Gastrocnemius medialis (tissue), 4 donors: ENCODE measurements at regions not wholly inside any gene's neighbourhood (a gene's known extent, or its start where the extent isn't known, plus 50 kb on each side); places are given as distances from the start of the nearest gene placed in this dataset.

ENCODE experiments used
- ATAC-seq, 2 donors: fragments of 150-250 bp; one replicate each; pipeline ENCODE4 v1.9.1; 2016
- DNase-seq, 2 donors: peaks; one replicate each; pipeline ENCODE4 v3.0.0-alpha.2; 2019
- H3K27ac ChIP-seq, 4 donors: fragments of 200-600 bp; sonication (generic); 1 replicate in 1 of 4; 2 replicates in 3 of 4; pipeline ENCODE4 v1.5.1; 2016 to 2018; ENCODE audit warnings: mild to moderate bottlenecking in 2 of 4, moderate library complexity in 1 of 4
- H3K27me3 ChIP-seq, 3 donors: fragments of 200-600 bp; sonication (generic) in 2 of 3; 1 replicate in 1 of 3; 2 replicates in 2 of 3; pipeline versions ENCODE4 v1.5.1 to v1.6.0; 2016 to 2019; ENCODE audit warnings: mild to moderate bottlenecking in 1 of 3, moderate library complexity in 1 of 3
- H3K36me3 ChIP-seq, 2 donors: fragments of 200-600 bp; sonication (generic) in 1 of 2; one replicate each; pipeline ENCODE4 v1.5.1; 2017 to 2018
- H3K4me1 ChIP-seq, 2 donors: fragments of 200-600 bp; sonication (generic) in 1 of 2; one replicate each; pipeline ENCODE4 v1.5.1; 2016 to 2017; ENCODE audit warnings: mild to moderate bottlenecking in 2 of 2
- H3K4me3 ChIP-seq, 4 donors: fragments of 200-600 bp; sonication (generic) in 3 of 4; 1 replicate in 1 of 4; 2 replicates in 3 of 4; pipeline ENCODE4 v1.5.1; 2016 to 2019; ENCODE audit warnings: mild to moderate bottlenecking in 2 of 4
- H3K9me3 ChIP-seq, 3 donors: fragments of 200-600 bp; sonication (generic) in 2 of 3; 1 replicate in 1 of 3; 2 replicates in 2 of 3; pipeline ENCODE4 v1.5.1; 2016 to 2019
- POLR2A ChIP-seq, 2 donors: fragments of 450-650 bp; IDR thresholded peaks; one replicate each; pipeline ENCODE4 v1.6.1; 2017; ENCODE audit warnings: antibody characterized with exemption in 2 of 2, mild to moderate bottlenecking in 2 of 2, moderate library complexity in 2 of 2
- in situ Hi-C, 4 donors: fragments of 200-750 bp; cut with MboI; loops; one replicate each; pipeline versions ENCODE4 v1.15.0 to v1.8.0; 2017; ENCODE audit warnings: low sequenced_read_pairs in 4 of 4
- intact Hi-C: fragments of 100-400 bp; cut with DNase I; formaldehyde crosslinking; loops from one replicate; pipeline ENCODE4 v1.15.1; 2023; ENCODE audit warnings: low total_unique reads
- TF ChIP-seq, protein P1 (sequence below), 5 experiments: fragments of 450-650 bp in 3 of 5; fragments of 200-600 bp in 2 of 5; sonication (generic) in 2 of 5; IDR thresholded peaks in 4 of 5; conservative IDR thresholded peaks in 1 of 5; 1 replicate in 4 of 5; 2 replicates in 1 of 5; pipeline ENCODE4 v1.5.1; 2016 to 2019; ENCODE audit warnings: antibody characterized with exemption in 5 of 5, mild to moderate bottlenecking in 3 of 5, moderate library complexity in 3 of 5

DNA sequence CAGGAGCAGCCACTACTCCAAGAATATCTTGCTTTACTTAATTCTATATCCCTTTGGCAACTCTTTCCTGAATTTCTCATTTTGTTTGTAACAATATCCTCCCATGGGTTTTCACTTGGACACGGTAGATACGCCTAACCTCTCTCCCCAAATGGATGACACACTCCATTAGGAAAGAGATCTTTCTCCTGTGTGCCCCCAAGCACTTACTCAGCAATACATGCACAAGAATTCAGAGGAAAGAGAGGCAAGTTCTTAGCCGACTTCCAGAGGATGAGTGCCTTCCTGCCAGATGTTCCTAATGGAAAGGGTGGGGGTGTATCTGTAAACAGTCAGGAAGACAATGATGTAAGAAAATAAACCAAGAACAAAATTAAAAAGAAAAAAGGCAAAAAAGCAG, 844.5 kb downstream of the NLGN4Y start:
- TF ChIP-seq, protein P1, sequence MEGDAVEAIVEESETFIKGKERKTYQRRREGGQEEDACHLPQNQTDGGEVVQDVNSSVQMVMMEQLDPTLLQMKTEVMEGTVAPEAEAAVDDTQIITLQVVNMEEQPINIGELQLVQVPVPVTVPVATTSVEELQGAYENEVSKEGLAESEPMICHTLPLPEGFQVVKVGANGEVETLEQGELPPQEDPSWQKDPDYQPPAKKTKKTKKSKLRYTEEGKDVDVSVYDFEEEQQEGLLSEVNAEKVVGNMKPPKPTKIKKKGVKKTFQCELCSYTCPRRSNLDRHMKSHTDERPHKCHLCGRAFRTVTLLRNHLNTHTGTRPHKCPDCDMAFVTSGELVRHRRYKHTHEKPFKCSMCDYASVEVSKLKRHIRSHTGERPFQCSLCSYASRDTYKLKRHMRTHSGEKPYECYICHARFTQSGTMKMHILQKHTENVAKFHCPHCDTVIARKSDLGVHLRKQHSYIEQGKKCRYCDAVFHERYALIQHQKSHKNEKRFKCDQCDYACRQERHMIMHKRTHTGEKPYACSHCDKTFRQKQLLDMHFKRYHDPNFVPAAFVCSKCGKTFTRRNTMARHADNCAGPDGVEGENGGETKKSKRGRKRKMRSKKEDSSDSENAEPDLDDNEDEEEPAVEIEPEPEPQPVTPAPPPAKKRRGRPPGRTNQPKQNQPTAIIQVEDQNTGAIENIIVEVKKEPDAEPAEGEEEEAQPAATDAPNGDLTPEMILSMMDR (IDR thresholded peaks at IDR 0.05 in 4 of 5, conservative IDR thresholded peaks at IDR 0.05 in 1 of 5) = no peak
- no peak for TF ChIP-seq POLR2A (IDR thresholded peaks at IDR 0.05)
- Histone ChIP-seq H3K9me3 (no peaks in the 10 kb centered on the region), H3K27ac (no peak overlapping the region), H3K36me3 (no peaks in the 10 kb centered on the region), H3K4me3 (no peak overlapping the region), H3K4me1 (no peaks in the 10 kb centered on the region), H3K27me3 (no peaks in the 10 kb centered on the region)
- intact Hi-C loops = no loop called here
- in situ Hi-C loops = no loop called here
- no peak for ATAC-seq
- no peak for DNase-seq

DNA sequence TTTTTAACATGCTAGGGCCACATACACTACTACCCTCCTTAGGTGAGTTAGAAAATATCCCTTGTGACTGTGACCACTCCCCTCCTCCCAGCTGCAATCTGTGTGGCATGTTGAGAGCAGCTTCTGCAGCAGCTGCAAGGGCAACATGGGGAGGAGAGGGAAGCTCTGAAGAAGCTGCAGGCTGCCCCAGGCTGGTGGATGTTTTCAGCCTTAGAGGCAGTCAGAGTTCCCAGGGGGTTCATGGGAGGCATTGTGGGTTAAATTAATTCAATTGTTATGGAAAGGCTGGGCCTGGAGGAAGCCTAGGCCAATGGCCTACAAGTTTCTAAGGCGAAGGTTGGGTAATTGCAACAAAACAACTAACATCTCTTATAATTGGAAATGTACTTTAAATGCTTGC, 860.8 kb downstream of the NLGN4Y start:
- Histone ChIP-seq H3K27me3 (no peaks in the 10 kb centered on the region), H3K36me3 (no peaks in the 10 kb centered on the region), H3K4me1 (no peaks in the 10 kb centered on the region), H3K4me3 (no peak overlapping the region), H3K27ac (no peak overlapping the region), H3K9me3 (no peaks in the 10 kb centered on the region)
- in situ Hi-C loops = loop anchor here in 1 of 4 donors (25.0 kb wide), 1 partner anchor 98 kb away; no protein-coding TSS in a partner anchor
- no peak for TF ChIP-seq POLR2A (IDR thresholded peaks at IDR 0.05)
- TF ChIP-seq, protein P1 (IDR thresholded peaks at IDR 0.05 in 4 of 5, conservative IDR thresholded peaks at IDR 0.05 in 1 of 5) = no peak
- intact Hi-C loops = no loop called here
- DNase-seq = no peak
- ATAC-seq = no peak

- intact Hi-C loops = no loop called here
- no peak overlapping the region for H3K27ac ChIP-seq
- no peaks in the 10 kb centered on the region for H3K9me3 ChIP-seq
- H3K36me3 ChIP-seq = no peaks in the 10 kb centered on the region
- no peak overlapping the region for H3K4me3 ChIP-seq
- no peak for DNase-seq
- TF ChIP-seq POLR2A (IDR thresholded peaks at IDR 0.05) = no peak
- TF ChIP-seq, protein P1 (IDR thresholded peaks at IDR 0.05 in 4 of 5, conservative IDR thresholded peaks at IDR 0.05 in 1 of 5) = no peak
- ATAC-seq = no peak
- in situ Hi-C loops = loop anchor here in 1 of 4 donors (25.0 kb wide), 1 partner anchor 110 kb away; no protein-coding TSS in a partner anchor
- no peaks in the 10 kb centered on the region for H3K27me3 ChIP-seq
- H3K4me1 ChIP-seq = no peaks in the 10 kb centered on the region
These were observed 873.4 kb downstream of the NLGN4Y start for GRCh38 chrY:15397556-15398280.

DNA sequence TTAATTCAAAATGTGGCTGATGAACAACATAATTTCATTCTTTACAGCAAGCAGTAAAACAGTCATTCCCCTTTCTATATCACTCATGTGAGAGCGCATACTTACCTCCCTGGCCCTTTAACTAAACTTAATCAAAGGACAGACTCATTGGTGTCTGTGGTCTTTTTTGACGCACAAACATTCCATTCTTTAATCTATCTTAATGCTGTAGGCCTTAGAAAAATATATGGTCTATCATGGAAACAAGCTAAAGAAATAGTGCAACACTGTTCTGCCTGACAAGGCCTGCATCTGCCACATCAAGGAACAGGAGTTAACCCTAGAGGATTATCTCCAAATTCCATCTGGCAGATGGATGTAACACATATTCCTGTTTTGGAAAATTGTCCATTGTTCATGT, 878.1 kb downstream of the NLGN4Y start:
- Histone ChIP-seq H3K27ac (no peak overlapping the region), H3K4me3 (no peak overlapping the region), H3K27me3 (no peaks in the 10 kb centered on the region), H3K4me1 (no peaks in the 10 kb centered on the region), H3K9me3 (no peaks in the 10 kb centered on the region), H3K36me3 (no peaks in the 10 kb centered on the region)
- TF ChIP-seq POLR2A (IDR thresholded peaks at IDR 0.05) = no peak
- ATAC-seq (no peak), DNase-seq (no peak)
- in situ Hi-C loops = no loop called here
- intact Hi-C loops = no loop called here

DNA sequence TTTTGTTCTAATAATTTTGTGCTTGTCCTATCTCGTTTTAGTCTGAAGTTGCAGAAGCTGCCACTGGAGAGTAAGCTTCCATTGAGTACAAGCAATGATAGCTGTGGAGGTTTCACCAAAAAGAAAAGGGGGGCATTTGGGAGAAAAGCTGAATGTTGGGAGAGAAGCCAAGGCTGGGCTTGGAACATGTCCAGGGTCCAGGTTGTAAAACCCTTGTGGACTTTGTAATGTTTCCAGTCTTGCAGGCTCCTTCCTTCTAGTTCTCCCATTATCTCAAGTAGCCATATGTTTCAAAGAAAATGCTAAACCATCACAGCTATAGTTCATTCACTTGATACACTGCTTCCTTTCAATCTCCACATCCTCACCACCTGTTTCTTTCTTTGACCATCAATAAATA, 880.2 kb downstream of the NLGN4Y start:
- intact Hi-C loops = no loop called here
- no peak for DNase-seq

More for the DNA sequence above, 880.2 kb downstream of the NLGN4Y start:
- no peak for ATAC-seq
- Histone ChIP-seq H3K4me1 (no peaks in the 10 kb centered on the region), H3K36me3 (no peaks in the 10 kb centered on the region), H3K27ac (no peak overlapping the region), H3K9me3 (no peaks in the 10 kb centered on the region), H3K4me3 (no peak overlapping the region), H3K27me3 (no peaks in the 10 kb centered on the region)
- in situ Hi-C loops = no loop called here
- TF ChIP-seq, protein P1 (IDR thresholded peaks at IDR 0.05 in 4 of 5, conservative IDR thresholded peaks at IDR 0.05 in 1 of 5) = no peak
- no peak for TF ChIP-seq POLR2A (IDR thresholded peaks at IDR 0.05)
